Activated T-cell treated with anti-CD3 and anti-CD28 coated beads for 4 hours (primary cell): ENCODE measurements at regions not wholly inside any gene's neighbourhood (a gene's known extent, or its start where the extent isn't known, plus 50 kb on each side); places are given as distances from the start of the nearest gene placed in this dataset.

ENCODE experiments used
- DNase-seq: peaks from one replicate; pipeline ENCODE4 v3.0.0-alpha.2; 2020

GRCh38 chr12:12017798-12018197, 52.9 kb upstream of the BCL2L14 start:
- no peak for DNase-seq

DNA sequence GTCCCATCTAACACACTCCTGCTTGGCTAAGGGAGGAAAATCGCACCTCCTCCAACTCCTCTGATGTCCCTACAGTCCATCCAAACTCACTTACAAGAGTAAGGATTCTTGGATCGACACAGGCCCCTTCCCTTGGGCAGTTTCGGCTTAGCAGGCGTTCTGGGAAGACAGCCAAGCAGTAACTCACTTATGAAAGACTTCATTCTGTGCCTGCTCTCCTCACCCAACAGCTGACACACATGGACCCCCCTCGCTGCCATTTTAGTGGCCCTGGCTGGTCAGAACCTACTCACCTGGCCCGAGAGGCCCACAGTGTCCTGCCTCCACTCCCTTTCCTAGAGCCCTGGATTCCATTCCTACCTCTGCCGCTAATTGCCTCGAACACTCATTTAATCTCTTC, 52.3 kb upstream of the BCL2L14 start:
- no peak for DNase-seq

GRCh38 chr12:12019881-12020280, 50.9 kb upstream of the BCL2L14 start:
- DNase-seq, result no peak

DNA sequence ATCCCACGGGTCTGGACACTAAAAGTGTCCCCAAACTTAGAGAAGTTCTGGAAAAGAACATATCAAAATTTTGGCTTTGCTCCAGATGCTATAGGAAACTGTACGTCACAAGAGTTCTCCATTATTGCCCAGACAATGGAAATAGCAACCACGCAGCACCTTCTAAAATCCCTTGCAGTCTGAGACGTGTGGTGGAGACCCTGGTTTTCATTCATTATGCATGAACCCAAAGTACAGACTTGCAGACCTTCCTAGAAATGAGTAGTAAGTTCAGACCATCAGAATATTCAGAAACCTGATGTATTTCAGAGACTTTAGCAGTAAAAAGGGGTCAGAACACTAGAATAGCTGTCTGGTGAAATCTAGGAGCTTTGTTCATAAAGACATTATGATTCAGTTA, 50.0 kb upstream of the BCL2L14 start:
- no peak for DNase-seq
